Activated CD8-positive, alpha-beta T cell treated with anti-CD3 and anti-CD28 coated beads for 36 hours (primary cell): ENCODE measurements at regions not wholly inside any gene's neighbourhood (a gene's known extent, or its start where the extent isn't known, plus 50 kb on each side); places are given as distances from the start of the nearest gene placed in this dataset.

Experiments
- ATAC-seq: fragments of 200-7000 bp; cut with Tn5 transposase; one replicate; pipeline ENCODE4 v1.10.0; 2021; ENCODE audit warnings: mild to moderate bottlenecking, moderate library complexity
- CTCF ChIA-PET: fragments of 350-600 bp; sonication (Branson Sonifier 250); formaldehyde crosslinking; loops from one replicate; lab custom pipeline; 2021; ENCODE audit warnings: antibody characterized with exemption; lab: Charles Lee
- POLR2A ChIA-PET: fragments of 350-600 bp; sonication (Branson Sonifier 250); formaldehyde crosslinking; loops from one replicate; lab custom pipeline; 2021; ENCODE audit warnings: antibody characterized with exemption; lab: Charles Lee
- DNase-seq: peaks from one replicate; pipeline ENCODE4 v3.0.0-alpha.2; 2020
- H3K27ac Mint-ChIP-seq: one replicate; pipeline ENCODE4 v1.8.0; 2021; ENCODE audit warnings: mild to moderate bottlenecking, mixed read lengths
- H3K27me3 Mint-ChIP-seq: one replicate; pipeline ENCODE4 v1.8.0; 2021; ENCODE audit warnings: mixed read lengths
- H3K36me3 Mint-ChIP-seq: one replicate; pipeline ENCODE4 v1.8.0; 2021; ENCODE audit warnings: low read depth, mixed read lengths
- H3K4me1 Mint-ChIP-seq: one replicate; pipeline ENCODE4 v1.8.0; 2021; ENCODE audit warnings: low read depth, mixed read lengths
- H3K4me3 Mint-ChIP-seq: one replicate; pipeline ENCODE4 v1.8.0; 2021; ENCODE audit warnings: mild to moderate bottlenecking, moderate library complexity, mixed read lengths
- H3K9me3 Mint-ChIP-seq: one replicate; pipeline ENCODE4 v1.8.0; 2021; ENCODE audit warnings: mixed read lengths
- CTCF ChIP-seq: fragments of 200-600 bp; IDR thresholded peaks from one replicate; pipeline ENCODE4 v1.8.0; 2022; ENCODE audit warnings: antibody characterized with exemption, mild to moderate bottlenecking
- intact Hi-C: fragments of 100-400 bp; cut with micrococcal nuclease; formaldehyde crosslinking; loops from one replicate; pipeline ENCODE4 v1.10.0; 2022

GRCh38 chr17:5973410-5973809 lies 96.8 kb upstream of the WSCD1 start:
- DNase-seq, result no peak
- no peak for ATAC-seq
- H3K4me3 Mint-ChIP-seq, result no peak overlapping the region
- ChIA-PET POLR2A (no interaction called here), CTCF (no interaction called here)
- peaks cover 12% of the 10 kb centered on the region for H3K9me3 Mint-ChIP-seq
- TF ChIP-seq CTCF, result no peak
- no peaks in the 10 kb centered on the region for H3K36me3 Mint-ChIP-seq
- intact Hi-C loops, result no loop called here
- no peaks in the 10 kb centered on the region for H3K4me1 Mint-ChIP-seq
- no peak overlapping the region for H3K27ac Mint-ChIP-seq
- H3K27me3 Mint-ChIP-seq, result peaks cover 20% of the 10 kb centered on the region

DNA sequence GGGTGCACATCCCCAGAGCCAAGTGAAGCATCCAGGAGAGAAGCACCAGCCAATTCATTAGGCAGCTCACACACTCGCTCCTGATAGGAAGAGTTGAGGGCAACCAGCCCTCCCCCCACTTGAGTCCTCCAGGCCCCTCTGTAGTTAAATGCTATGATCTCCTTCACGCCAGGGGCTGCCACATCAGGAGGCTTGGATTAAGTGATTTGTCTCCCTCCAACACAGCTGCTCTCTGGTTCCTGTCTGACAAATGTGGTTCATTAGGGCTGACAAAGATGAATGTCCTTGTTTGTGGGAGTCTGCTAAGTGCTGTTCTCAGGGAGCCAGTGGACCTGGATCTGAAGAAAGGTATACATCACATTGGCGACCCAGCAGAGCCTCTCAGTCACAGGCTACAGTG lies 94.5 kb upstream of the WSCD1 start:
- H3K4me1 Mint-ChIP-seq, result no peaks in the 10 kb centered on the region
- ATAC-seq, result no peak
- intact Hi-C loops, result no loop called here
- peaks cover 9% of the 10 kb centered on the region for H3K9me3 Mint-ChIP-seq
- no peak for DNase-seq
- no peak overlapping the region for H3K27ac Mint-ChIP-seq
- peaks cover 13% of the 10 kb centered on the region for H3K27me3 Mint-ChIP-seq
- ChIA-PET CTCF (no interaction called here), POLR2A (no interaction called here)
- no peak for TF ChIP-seq CTCF
- no peak overlapping the region for H3K4me3 Mint-ChIP-seq
- no peaks in the 10 kb centered on the region for H3K36me3 Mint-ChIP-seq

DNA sequence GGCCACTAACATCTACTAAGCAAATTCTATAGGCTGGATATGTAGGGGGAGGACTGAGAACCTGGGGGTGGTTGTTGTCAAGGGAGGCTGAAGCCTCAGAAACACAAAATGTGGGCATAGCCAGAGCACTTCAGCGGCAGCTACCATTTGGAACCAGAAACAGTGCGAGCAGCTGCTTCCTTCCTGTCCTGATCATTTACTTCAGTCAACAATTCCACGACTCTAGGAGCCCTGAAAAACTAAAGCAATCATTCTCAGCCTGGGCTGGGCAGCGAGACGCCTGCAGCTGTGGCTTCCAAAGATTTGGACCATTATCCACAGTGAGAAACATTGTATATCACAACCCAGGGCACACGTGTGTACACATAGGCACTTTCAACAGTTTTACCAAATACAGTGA lies 93.9 kb upstream of the WSCD1 start:
- Mint-ChIP-seq H3K4me1 (no peaks in the 10 kb centered on the region), H3K4me3 (no peak overlapping the region), H3K27me3 (peaks cover 13% of the 10 kb centered on the region), H3K9me3 (peaks cover 9% of the 10 kb centered on the region), H3K36me3 (no peaks in the 10 kb centered on the region), H3K27ac (no peak overlapping the region)
- intact Hi-C loops, result no loop called here
- ChIA-PET POLR2A (no interaction called here), CTCF (no interaction called here)
- ATAC-seq (no peak), DNase-seq (no peak)
- no peak for TF ChIP-seq CTCF

GRCh38 chr17:5978496-5978895 lies 91.7 kb upstream of the WSCD1 start:
- Mint-ChIP-seq H3K4me3 (no peak overlapping the region), H3K9me3 (peaks cover 4% of the 10 kb centered on the region), H3K4me1 (no peaks in the 10 kb centered on the region), H3K27ac (no peak overlapping the region), H3K27me3 (peaks cover 16% of the 10 kb centered on the region), H3K36me3 (no peaks in the 10 kb centered on the region)
- TF ChIP-seq CTCF, result no peak
- POLR2A ChIA-PET, result no interaction called here
- no peak for DNase-seq
- CTCF ChIA-PET, result no interaction called here
- intact Hi-C loops, result no loop called here
- ATAC-seq, result no peak

DNA sequence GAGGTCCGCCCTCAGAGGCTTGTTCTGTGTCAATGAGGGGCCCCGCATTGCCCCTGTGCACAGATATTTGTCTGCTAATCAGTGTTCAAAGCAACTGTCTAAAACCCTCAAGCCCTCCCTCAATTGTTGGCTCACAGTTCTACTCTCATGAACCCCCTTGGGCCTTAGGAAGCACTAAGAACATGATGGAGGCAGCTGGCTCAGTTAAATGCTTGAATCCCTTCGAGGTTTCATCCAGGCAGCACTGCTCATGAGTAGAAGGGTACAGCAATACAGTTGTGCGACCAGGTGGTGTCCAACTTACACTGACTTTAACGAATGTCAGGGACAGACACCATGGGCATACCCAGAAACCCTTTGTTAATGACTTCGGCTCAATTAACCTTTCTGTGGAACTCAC lies 89.2 kb upstream of the WSCD1 start:
- DNase-seq, result no peak
- no peaks in the 10 kb centered on the region for H3K36me3 Mint-ChIP-seq
- no peak overlapping the region for H3K4me3 Mint-ChIP-seq
- TF ChIP-seq CTCF, result no peak
- intact Hi-C loops, result no loop called here
- ChIA-PET CTCF (no interaction called here), POLR2A (no interaction called here)
- no peak for ATAC-seq
- H3K9me3 Mint-ChIP-seq, result no peaks in the 10 kb centered on the region
- H3K27me3 Mint-ChIP-seq, result peaks cover 14% of the 10 kb centered on the region
- no peaks in the 10 kb centered on the region for H3K4me1 Mint-ChIP-seq
- no peak overlapping the region for H3K27ac Mint-ChIP-seq
